Activated naive CD4-positive, alpha-beta T cell treated with anti-CD3 and anti-CD28 coated beads, Interleukin-2, amount 50 U/mL, for 72 hours (primary cell): ENCODE measurements at regions not wholly inside any gene's neighbourhood (a gene's known extent, or its start where the extent isn't known, plus 50 kb on each side); places are given as distances from the start of the nearest gene placed in this dataset.
"Not testable (repeated sequence)": the region's sequence is repeated elsewhere in the genome, so short reads cannot be mapped to it uniquely, and the experiment has no call there.

ENCODE experiments used
- ATAC-seq, 2 donors: fragments of 150-1000 bp; cut with Tn5 transposase; 2 replicates each; pipeline ENCODE4 v1.10.0; 2021; ENCODE audit warnings: mild to moderate bottlenecking in 2 of 2, moderate library complexity in 2 of 2
- DNase-seq, 2 donors: peaks; one replicate each; pipeline ENCODE4 v3.0.0; 2021 to 2022; ENCODE audit warnings: low spot score in 2 of 2
- H3K27ac Mint-ChIP-seq, 2 donors: one replicate each; pipeline ENCODE4 v1.8.0; 2022; ENCODE audit warnings: mild to moderate bottlenecking in 2 of 2, mixed read lengths in 2 of 2
- H3K36me3 Mint-ChIP-seq, 2 donors: one replicate each; pipeline ENCODE4 v1.8.0; 2022; ENCODE audit warnings: mixed read lengths in 2 of 2
- H3K9me3 Mint-ChIP-seq, 2 donors: one replicate each; pipeline ENCODE4 v1.8.0; 2022; ENCODE audit warnings: mixed read lengths in 2 of 2

GRCh38 chr7:16284581-16284980 is 136.8 kb downstream of the CRPPA start:
- Mint-ChIP-seq H3K27ac (no peak overlapping the region), H3K36me3 (no peaks in the 10 kb centered on the region), H3K9me3 (peaks cover 0 to 6% of the 10 kb centered on the region in 2 donors)
- ATAC-seq: no peak
- no peak for DNase-seq

GRCh38 chr7:16278167-16278787 is 143.1 kb downstream of the CRPPA start:
- Mint-ChIP-seq H3K27ac (no peak overlapping the region), H3K36me3 (no peaks in the 10 kb centered on the region), H3K9me3 (no peaks in the 10 kb centered on the region)
- DNase-seq (no peak), ATAC-seq (no peak)

GRCh38 chr7:16271990-16272665 is 149.2 kb downstream of the CRPPA start:
- no peak for DNase-seq
- H3K36me3 Mint-ChIP-seq: no peaks in the 10 kb centered on the region
- no peak overlapping the region for H3K27ac Mint-ChIP-seq
- ATAC-seq: no peak
- H3K9me3 Mint-ChIP-seq: no peaks in the 10 kb centered on the region

GRCh38 chr7:16271355-16271915 is 149.9 kb downstream of the CRPPA start:
- ATAC-seq (no peak), DNase-seq (no peak)
- Mint-ChIP-seq H3K36me3 (no peaks in the 10 kb centered on the region), H3K9me3 (no peaks in the 10 kb centered on the region), H3K27ac (no peak overlapping the region)

- no peak overlapping the region for H3K27ac Mint-ChIP-seq
- DNase-seq (no peak), ATAC-seq (no peak)
- H3K9me3 Mint-ChIP-seq: no peaks in the 10 kb centered on the region
- H3K36me3 Mint-ChIP-seq: no peaks in the 10 kb centered on the region
Measured at GRCh38 chr7:16270844-16271243, 150.5 kb downstream of the CRPPA start.

- DNase-seq: no peak
- H3K36me3 Mint-ChIP-seq: no peaks in the 10 kb centered on the region
- H3K9me3 Mint-ChIP-seq: no peaks in the 10 kb centered on the region
- H3K27ac Mint-ChIP-seq: no peak overlapping the region
- no peak for ATAC-seq
Measured at GRCh38 chr7:16268821-16269768, 152.2 kb downstream of the CRPPA start.

- Mint-ChIP-seq H3K36me3 (no peaks in the 10 kb centered on the region), H3K27ac (no peak overlapping the region), H3K9me3 (no peaks in the 10 kb centered on the region)
- DNase-seq: no peak
- ATAC-seq: no peak
Measured at GRCh38 chr7:16267953-16268820, 153.2 kb downstream of the CRPPA start.

- no peak overlapping the region for H3K27ac Mint-ChIP-seq
- ATAC-seq (no peak), DNase-seq (no peak)
- H3K36me3 Mint-ChIP-seq: no peaks in the 10 kb centered on the region
- H3K9me3 Mint-ChIP-seq: no peaks in the 10 kb centered on the region
Measured at GRCh38 chr7:16266877-16267276, 154.5 kb downstream of the CRPPA start.

- DNase-seq, H3K27ac Mint-ChIP-seq, ATAC-seq, H3K9me3 Mint-ChIP-seq, H3K36me3 Mint-ChIP-seq: not testable (repeated sequence)
Measured at GRCh38 chr7:16266470-16266869, 154.9 kb downstream of the CRPPA start.

GRCh38 chr7:16265863-16266458 is 155.4 kb downstream of the CRPPA start:
- Mint-ChIP-seq H3K27ac (no peak overlapping the region), H3K36me3 (no peaks in the 10 kb centered on the region), H3K9me3 (no peaks in the 10 kb centered on the region)
- DNase-seq (no peak), ATAC-seq (no peak)

- DNase-seq: no peak
- Mint-ChIP-seq H3K27ac (no peak overlapping the region), H3K9me3 (no peaks in the 10 kb centered on the region), H3K36me3 (no peaks in the 10 kb centered on the region)
- ATAC-seq: no peak
Measured at GRCh38 chr7:16264823-16265804, 156.2 kb downstream of the CRPPA start.

- Mint-ChIP-seq H3K27ac (no peak overlapping the region), H3K9me3 (no peaks in the 10 kb centered on the region), H3K36me3 (no peaks in the 10 kb centered on the region)
- ATAC-seq: no peak
- DNase-seq: no peak
Measured at GRCh38 chr7:16264036-16264819, 157.1 kb downstream of the CRPPA start.

GRCh38 chr7:16263377-16263776 is 158.0 kb downstream of the CRPPA start:
- H3K36me3 Mint-ChIP-seq, H3K9me3 Mint-ChIP-seq, H3K27ac Mint-ChIP-seq, DNase-seq, ATAC-seq: not testable (repeated sequence)

GRCh38 chr7:16261654-16262053 is 159.7 kb downstream of the CRPPA start:
- Mint-ChIP-seq H3K27ac (no peak overlapping the region), H3K36me3 (no peaks in the 10 kb centered on the region), H3K9me3 (no peaks in the 10 kb centered on the region)
- DNase-seq: no peak
- no peak for ATAC-seq
